22Rv1 (cell line): ENCODE measurements at regions not wholly inside any gene's neighbourhood (a gene's known extent, or its start where the extent isn't known, plus 50 kb on each side); places are given as distances from the start of the nearest gene placed in this dataset.

Experiments
- ZFX ChIP-seq: fragments of 450-650 bp; IDR thresholded peaks from 2 replicates; pipeline ENCODE4 v1.6.1; 2017; ENCODE audit warnings: antibody characterized with exemption, borderline replicate concordance
- TF ChIP-seq, protein P1 (sequence below): fragments of 450-650 bp; IDR thresholded peaks from 2 replicates; pipeline ENCODE4 v1.5.1; 2017; ENCODE audit warnings: mild to moderate bottlenecking

DNA sequence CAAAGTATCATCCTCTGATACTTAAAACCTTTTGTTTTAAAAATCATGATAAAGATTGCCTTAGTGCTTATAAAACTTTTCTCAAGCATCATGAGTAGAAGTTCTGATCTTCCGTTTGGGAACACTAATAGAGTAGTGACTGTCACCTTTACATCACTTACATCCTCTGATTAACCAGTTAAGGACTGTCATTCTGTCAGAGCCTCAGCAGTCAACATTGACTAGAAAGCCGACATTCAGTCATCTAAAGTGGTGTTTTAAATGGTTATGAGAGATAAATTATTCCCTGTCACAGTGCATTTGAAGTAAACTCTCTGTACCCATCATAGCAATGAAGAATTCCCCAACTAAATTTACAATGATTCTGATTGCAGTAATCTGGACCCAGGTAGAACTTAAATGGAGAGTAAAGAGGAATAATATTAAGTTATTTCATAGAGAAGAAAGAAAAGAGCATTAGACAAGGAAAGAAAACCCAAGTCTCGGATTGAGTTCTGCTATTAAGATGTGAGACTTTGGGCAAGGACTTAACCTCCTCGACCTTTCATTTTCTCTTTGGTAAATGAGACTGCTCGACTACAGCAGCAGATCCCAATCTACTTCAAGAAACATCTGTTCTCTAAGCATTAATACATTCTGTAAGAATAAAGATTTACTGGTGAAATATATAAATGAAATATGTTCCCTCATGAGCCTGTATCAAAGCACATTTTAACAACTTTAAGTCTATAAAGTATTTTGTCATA, 563.9 kb upstream of the LMO3 start:
- TF ChIP-seq, protein P1, sequence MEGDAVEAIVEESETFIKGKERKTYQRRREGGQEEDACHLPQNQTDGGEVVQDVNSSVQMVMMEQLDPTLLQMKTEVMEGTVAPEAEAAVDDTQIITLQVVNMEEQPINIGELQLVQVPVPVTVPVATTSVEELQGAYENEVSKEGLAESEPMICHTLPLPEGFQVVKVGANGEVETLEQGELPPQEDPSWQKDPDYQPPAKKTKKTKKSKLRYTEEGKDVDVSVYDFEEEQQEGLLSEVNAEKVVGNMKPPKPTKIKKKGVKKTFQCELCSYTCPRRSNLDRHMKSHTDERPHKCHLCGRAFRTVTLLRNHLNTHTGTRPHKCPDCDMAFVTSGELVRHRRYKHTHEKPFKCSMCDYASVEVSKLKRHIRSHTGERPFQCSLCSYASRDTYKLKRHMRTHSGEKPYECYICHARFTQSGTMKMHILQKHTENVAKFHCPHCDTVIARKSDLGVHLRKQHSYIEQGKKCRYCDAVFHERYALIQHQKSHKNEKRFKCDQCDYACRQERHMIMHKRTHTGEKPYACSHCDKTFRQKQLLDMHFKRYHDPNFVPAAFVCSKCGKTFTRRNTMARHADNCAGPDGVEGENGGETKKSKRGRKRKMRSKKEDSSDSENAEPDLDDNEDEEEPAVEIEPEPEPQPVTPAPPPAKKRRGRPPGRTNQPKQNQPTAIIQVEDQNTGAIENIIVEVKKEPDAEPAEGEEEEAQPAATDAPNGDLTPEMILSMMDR, result no peak
- TF ChIP-seq ZFX, result no peak
